AG09309 (cell line): ENCODE measurements at regions not wholly inside any gene's neighbourhood (a gene's known extent, or its start where the extent isn't known, plus 50 kb on each side); places are given as distances from the start of the nearest gene placed in this dataset.

Experiments used
- DNase-seq: peaks from one replicate; pipeline ENCODE4 v3.0.0-alpha.2; 2010; ENCODE audit warnings: low read depth
- H3K4me3 ChIP-seq: 2 replicates; pipeline ENCODE4 v1.5.1; 2011; ENCODE audit warnings: mild to moderate bottlenecking, low read depth, low read length, moderate library complexity; ENCODE audit not compliant: control insufficient read depth
- CTCF ChIP-seq: IDR thresholded peaks from 2 replicates; pipeline ENCODE4 v1.5.1; 2011; ENCODE audit warnings: mild to moderate bottlenecking, low read depth, low read length, inconsistent platforms; ENCODE audit not compliant: insufficient read depth, control insufficient read depth; ENCODE audit errors: missing control alignments

GRCh38 chr6:91710342-91710741 is 1123.5 kb upstream of the MAP3K7 start:
- no peak for TF ChIP-seq CTCF
- no peak overlapping the region for H3K4me3 ChIP-seq
- no peak for DNase-seq

GRCh38 chr6:91708534-91708933 is 1121.7 kb upstream of the MAP3K7 start:
- no peak overlapping the region for H3K4me3 ChIP-seq
- no peak for TF ChIP-seq CTCF

GRCh38 chr6:91705646-91706045 is 1118.8 kb upstream of the MAP3K7 start:
- DNase-seq: no peak
- no peak overlapping the region for H3K4me3 ChIP-seq
- TF ChIP-seq CTCF: no peak

More at GRCh38 chr6:91708534-91708933, 1121.7 kb upstream of the MAP3K7 start:
- no peak for DNase-seq

GRCh38 chr6:91704531-91704930 is 1117.7 kb upstream of the MAP3K7 start:
- no peak for TF ChIP-seq CTCF
- DNase-seq: no peak
- H3K4me3 ChIP-seq: no peak overlapping the region

- no peak for DNase-seq
- H3K4me3 ChIP-seq: no peak overlapping the region
- TF ChIP-seq CTCF: no peak
Measured at GRCh38 chr6:91697010-91697695, 1110.3 kb upstream of the MAP3K7 start.

- TF ChIP-seq CTCF: no peak
- H3K4me3 ChIP-seq: no peak overlapping the region
- DNase-seq: no peak
Measured at GRCh38 chr6:91695221-91695620, 1108.3 kb upstream of the MAP3K7 start.
